Transverse colon (tissue), 4 donors: ENCODE measurements at regions not wholly inside any gene's neighbourhood (a gene's known extent, or its start where the extent isn't known, plus 50 kb on each side); places are given as distances from the start of the nearest gene placed in this dataset.

Source experiments
- EP300 ChIP-seq: sonication (generic); formaldehyde crosslinking; IDR thresholded peaks from one replicate; pipeline ENCODE4 v1.6.1; 2017; ENCODE audit warnings: antibody characterized with exemption, low read depth
- POLR2A ChIP-seq: fragments of 450-650 bp; IDR thresholded peaks from one replicate; pipeline ENCODE4 v1.6.1; 2016; ENCODE audit warnings: antibody characterized with exemption, mild to moderate bottlenecking, moderate library complexity
- POLR2AphosphoS5 ChIP-seq, 3 donors: sonication (generic); formaldehyde crosslinking; IDR thresholded peaks; one replicate each; pipeline ENCODE4 v1.6.1; 2016; ENCODE audit warnings: antibody characterized with exemption in 3 of 3
- TF ChIP-seq, protein P1 (sequence below), 5 experiments: fragments of 200-600 bp in 3 of 5; fragments of 450-650 bp in 2 of 5; sonication (generic) in 3 of 5; IDR thresholded peaks; 1 replicate in 2 of 5; 2 replicates in 3 of 5; pipeline ENCODE4 v1.5.1; 2016 to 2017; ENCODE audit warnings: antibody characterized with exemption in 5 of 5, inconsistent platforms in 3 of 5, mild to moderate bottlenecking in 2 of 5, moderate library complexity in 1 of 5

DNA sequence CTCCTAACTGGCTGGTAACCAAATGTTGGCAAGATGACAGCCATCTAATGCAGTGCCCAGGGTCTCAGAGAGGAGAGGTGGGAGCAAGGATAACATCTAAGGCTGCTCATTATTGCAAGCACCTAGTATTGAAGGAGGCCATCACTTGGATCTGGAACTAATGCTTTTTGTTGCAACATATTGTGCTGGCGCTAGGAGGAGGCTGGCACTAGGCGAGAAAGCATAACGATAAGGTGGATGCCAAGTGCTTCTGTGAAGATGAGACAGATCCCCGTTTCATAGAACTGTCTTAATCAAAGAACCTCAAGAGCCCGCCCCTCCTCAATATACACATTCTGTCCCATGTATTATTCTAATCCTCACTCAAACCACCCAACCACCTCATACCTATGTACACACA is 774.0 kb downstream of the VRK1 start:
- TF ChIP-seq EP300 = no peak
- no peak for TF ChIP-seq POLR2AphosphoS5 (IDR thresholded peaks at IDR 0.05)
- no peak for TF ChIP-seq POLR2A
- TF ChIP-seq, protein P1, sequence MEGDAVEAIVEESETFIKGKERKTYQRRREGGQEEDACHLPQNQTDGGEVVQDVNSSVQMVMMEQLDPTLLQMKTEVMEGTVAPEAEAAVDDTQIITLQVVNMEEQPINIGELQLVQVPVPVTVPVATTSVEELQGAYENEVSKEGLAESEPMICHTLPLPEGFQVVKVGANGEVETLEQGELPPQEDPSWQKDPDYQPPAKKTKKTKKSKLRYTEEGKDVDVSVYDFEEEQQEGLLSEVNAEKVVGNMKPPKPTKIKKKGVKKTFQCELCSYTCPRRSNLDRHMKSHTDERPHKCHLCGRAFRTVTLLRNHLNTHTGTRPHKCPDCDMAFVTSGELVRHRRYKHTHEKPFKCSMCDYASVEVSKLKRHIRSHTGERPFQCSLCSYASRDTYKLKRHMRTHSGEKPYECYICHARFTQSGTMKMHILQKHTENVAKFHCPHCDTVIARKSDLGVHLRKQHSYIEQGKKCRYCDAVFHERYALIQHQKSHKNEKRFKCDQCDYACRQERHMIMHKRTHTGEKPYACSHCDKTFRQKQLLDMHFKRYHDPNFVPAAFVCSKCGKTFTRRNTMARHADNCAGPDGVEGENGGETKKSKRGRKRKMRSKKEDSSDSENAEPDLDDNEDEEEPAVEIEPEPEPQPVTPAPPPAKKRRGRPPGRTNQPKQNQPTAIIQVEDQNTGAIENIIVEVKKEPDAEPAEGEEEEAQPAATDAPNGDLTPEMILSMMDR (IDR thresholded peaks at IDR 0.05) = no peak
